ENCODE measurements at regions not wholly inside any gene's neighbourhood (a gene's known extent, or its start where the extent isn't known, plus 50 kb on each side); places are given as distances from the start of the nearest gene placed in this dataset.

DNA sequence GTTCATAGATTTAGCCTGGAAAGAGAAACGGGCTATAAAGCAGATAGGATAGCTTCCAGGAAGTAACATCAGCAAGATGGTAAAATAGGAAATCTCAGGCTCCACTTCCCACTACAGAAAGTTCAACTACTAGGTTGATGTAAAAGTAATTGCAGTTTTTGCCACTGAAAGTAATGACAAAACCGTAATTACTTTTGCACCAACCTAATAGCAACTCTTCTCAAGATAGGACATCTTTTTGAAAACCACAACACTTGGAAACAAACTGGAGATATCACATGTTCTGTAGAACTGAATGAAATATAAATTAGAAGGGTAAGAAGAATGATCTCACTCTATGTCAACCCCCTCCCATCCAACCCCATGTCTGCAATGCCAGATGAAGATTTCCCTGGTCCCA, 1154.3 kb downstream of the BCL11A start:
- Histone ChIP-seq H3K4me1 (no peaks in the 10 kb centered on the region), H3K27me3 (ENCODE audit: insufficient read depth in 3 of 3, low read length in 2 of 3) (no peaks in the 10 kb centered on the region), H3K36me3 (ENCODE audit: insufficient read depth in 1 of 2, low read depth in 1 of 2) (no peaks in the 10 kb centered on the region), H3K9me3 (no peaks in the 10 kb centered on the region), H3K4me3 (no peak overlapping the region), H3K27ac (no peak overlapping the region)
- ATAC-seq, result no peak
- intact Hi-C loops (cut with DNase I), result no loop called here
- DNase-seq, result no peak
- 91 to 96% (median 93%) methylated on average over 2 of the region's 2 CpGs for WGBS, 3 donors
- TF ChIP-seq, protein P1, sequence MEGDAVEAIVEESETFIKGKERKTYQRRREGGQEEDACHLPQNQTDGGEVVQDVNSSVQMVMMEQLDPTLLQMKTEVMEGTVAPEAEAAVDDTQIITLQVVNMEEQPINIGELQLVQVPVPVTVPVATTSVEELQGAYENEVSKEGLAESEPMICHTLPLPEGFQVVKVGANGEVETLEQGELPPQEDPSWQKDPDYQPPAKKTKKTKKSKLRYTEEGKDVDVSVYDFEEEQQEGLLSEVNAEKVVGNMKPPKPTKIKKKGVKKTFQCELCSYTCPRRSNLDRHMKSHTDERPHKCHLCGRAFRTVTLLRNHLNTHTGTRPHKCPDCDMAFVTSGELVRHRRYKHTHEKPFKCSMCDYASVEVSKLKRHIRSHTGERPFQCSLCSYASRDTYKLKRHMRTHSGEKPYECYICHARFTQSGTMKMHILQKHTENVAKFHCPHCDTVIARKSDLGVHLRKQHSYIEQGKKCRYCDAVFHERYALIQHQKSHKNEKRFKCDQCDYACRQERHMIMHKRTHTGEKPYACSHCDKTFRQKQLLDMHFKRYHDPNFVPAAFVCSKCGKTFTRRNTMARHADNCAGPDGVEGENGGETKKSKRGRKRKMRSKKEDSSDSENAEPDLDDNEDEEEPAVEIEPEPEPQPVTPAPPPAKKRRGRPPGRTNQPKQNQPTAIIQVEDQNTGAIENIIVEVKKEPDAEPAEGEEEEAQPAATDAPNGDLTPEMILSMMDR (IDR thresholded peaks at IDR 0.05), result no peak

DNA sequence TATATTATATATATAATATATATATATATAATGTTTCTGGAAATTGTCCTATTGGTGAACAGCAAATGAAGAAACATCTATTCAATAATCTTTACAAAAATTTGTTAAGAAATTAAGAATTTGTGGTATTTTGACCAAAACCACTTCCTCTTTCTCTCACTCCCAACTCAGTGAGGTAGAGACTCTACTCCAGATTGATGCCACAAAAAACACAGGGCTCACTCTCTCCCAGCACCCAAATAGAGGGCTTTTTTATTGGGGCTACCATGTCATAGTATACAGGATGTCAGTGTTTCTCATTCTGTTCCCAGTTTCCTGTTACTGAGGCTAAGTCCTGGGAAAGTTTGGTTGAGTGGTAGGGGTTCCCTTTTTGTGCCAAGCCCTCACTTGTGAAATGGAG, 1155.4 kb downstream of the BCL11A start:
- H3K4me3 ChIP-seq, result no peak overlapping the region
- intact Hi-C loops (cut with DNase I), result no loop called here
- ATAC-seq (no peak), DNase-seq (no peak)
- H3K9me3 ChIP-seq, result no peaks in the 10 kb centered on the region
- H3K36me3 ChIP-seq (ENCODE audit: insufficient read depth in 1 of 2, low read depth in 1 of 2), result no peaks in the 10 kb centered on the region
- no peaks in the 10 kb centered on the region for H3K27me3 ChIP-seq (ENCODE audit: insufficient read depth in 3 of 3, low read length in 2 of 3)
- TF ChIP-seq, protein P1 (IDR thresholded peaks at IDR 0.05), result no peak
- no peaks in the 10 kb centered on the region for H3K4me1 ChIP-seq
- no peak overlapping the region for H3K27ac ChIP-seq

DNA sequence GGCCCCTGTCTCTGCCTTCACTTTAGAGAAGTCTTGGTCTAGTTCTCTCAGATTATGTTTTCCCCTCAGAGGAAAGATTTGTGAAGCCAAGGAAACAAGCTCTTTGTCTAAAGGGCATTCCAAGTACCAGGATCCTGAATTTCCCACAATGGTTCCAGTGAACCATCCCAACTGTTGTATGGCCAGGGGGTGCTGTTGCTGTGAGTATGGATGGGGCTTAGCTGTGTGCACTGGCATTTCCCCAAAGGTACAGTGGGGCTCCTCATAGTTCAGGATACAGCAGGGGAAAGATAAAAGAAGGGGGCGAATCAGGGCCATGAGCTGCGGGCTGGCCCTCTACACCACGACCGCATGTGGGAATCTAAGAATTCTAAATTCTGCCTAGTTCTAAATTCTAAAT, 1154.0 kb upstream of the FANCL start:
- H3K27ac ChIP-seq, result no peak overlapping the region
- no peaks in the 10 kb centered on the region for H3K9me3 ChIP-seq
- TF ChIP-seq, protein P1 (IDR thresholded peaks at IDR 0.05), result no peak
- 92 to 95% (median 93%) methylated on average over 4 of the region's 4 CpGs for WGBS, 3 donors
- intact Hi-C loops (cut with DNase I), result no loop called here
- H3K27me3 ChIP-seq (ENCODE audit: insufficient read depth in 3 of 3, low read length in 2 of 3), result no peaks in the 10 kb centered on the region
- H3K36me3 ChIP-seq (ENCODE audit: insufficient read depth in 1 of 2, low read depth in 1 of 2), result no peaks in the 10 kb centered on the region
- H3K4me1 ChIP-seq, result no peaks in the 10 kb centered on the region
- DNase-seq, result no peak
- no peak for ATAC-seq
- H3K4me3 ChIP-seq, result no peak overlapping the region

DNA sequence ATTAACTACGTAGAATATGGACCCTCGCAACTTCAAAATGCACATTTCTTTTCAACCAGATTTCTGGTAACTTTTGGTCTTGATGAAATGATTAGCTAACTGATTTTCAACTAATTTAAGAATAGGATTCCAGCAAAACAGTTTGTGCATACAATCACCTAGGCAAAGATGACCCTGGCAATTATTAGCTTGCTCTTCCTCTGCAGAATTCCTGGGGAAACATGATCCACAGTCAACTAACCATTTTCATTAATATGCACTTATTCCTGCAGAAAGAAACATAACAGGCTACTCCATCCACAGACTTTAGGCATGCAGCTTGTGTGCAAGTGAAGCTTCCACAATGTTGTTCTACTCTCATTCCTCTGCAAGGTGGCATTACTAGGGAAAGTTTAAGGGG, 1150.8 kb upstream of the FANCL start:
- H3K4me3 ChIP-seq, result no peak overlapping the region

DNA sequence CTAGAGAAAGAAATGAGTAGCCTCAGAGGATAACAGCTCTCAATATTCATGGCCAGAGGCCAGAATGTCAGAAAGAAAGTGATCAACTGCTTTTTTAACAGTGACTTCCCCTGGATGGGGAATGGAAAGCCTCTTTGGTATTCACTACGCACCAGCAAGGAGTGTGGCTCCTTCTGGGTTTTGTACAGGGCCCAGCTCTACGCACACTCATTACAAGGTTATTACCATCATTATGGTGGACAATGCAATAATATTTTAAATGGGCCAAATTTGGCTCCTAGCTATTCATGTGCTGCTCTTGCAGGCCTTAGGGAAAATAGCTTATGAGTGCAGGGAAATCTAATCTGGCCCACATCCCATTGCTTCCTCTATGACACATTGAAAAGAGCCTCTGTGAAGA, 1149.5 kb upstream of the FANCL start:
- no peaks in the 10 kb centered on the region for H3K4me1 ChIP-seq
- no peaks in the 10 kb centered on the region for H3K9me3 ChIP-seq
- H3K27me3 ChIP-seq (ENCODE audit: insufficient read depth in 3 of 3, low read length in 2 of 3), result no peaks in the 10 kb centered on the region
- intact Hi-C loops (cut with DNase I), result no loop called here
- H3K4me3 ChIP-seq, result no peak overlapping the region
- TF ChIP-seq, protein P1 (IDR thresholded peaks at IDR 0.05), result no peak
- no peaks in the 10 kb centered on the region for H3K36me3 ChIP-seq (ENCODE audit: insufficient read depth in 1 of 2, low read depth in 1 of 2)
- no peak for DNase-seq
- no peak overlapping the region for H3K27ac ChIP-seq
- no peak for ATAC-seq
- 84 to 93% (median 91%) methylated on average over 2 of the region's 2 CpGs for WGBS, 3 donors

More for the DNA sequence above, 1150.8 kb upstream of the FANCL start:
- H3K4me1 ChIP-seq, result no peaks in the 10 kb centered on the region
- intact Hi-C loops (cut with DNase I), result no loop called here
- no peak for DNase-seq
- TF ChIP-seq, protein P1 (IDR thresholded peaks at IDR 0.05), result no peak
- WGBS, 3 donors, result 88 to 92% (median 92%) methylated on average over 2 of the region's 2 CpGs
- no peaks in the 10 kb centered on the region for H3K9me3 ChIP-seq
- ATAC-seq, result no peak
- H3K27me3 ChIP-seq (ENCODE audit: insufficient read depth in 3 of 3, low read length in 2 of 3), result no peaks in the 10 kb centered on the region
- no peaks in the 10 kb centered on the region for H3K36me3 ChIP-seq (ENCODE audit: insufficient read depth in 1 of 2, low read depth in 1 of 2)
- no peak overlapping the region for H3K27ac ChIP-seq
